ENCODE measurements at regions not wholly inside any gene's neighbourhood (a gene's known extent, or its start where the extent isn't known, plus 50 kb on each side); places are given as distances from the start of the nearest gene placed in this dataset.

- ATAC-seq: no peak
These were observed 69.7 kb upstream of the LY86 start for GRCh38 chr6:6518631-6519427.

GRCh38 chr6:6521961-6522482 lies 66.5 kb upstream of the LY86 start:
- no peak for ATAC-seq
- TF ChIP-seq ISL1 (CRISPR knock-in tag; IDR thresholded peaks at IDR 0.05): no peak
- no peak for TF ChIP-seq ESRRG (CRISPR knock-in tag; IDR thresholded peaks at IDR 0.05)
- no peak for TF ChIP-seq TCF4 (CRISPR knock-in tag; IDR thresholded peaks at IDR 0.05; ENCODE audit: borderline replicate concordance)
- no peak for TF ChIP-seq ZNF70 (CRISPR knock-in tag; IDR thresholded peaks at IDR 0.05)
- TF ChIP-seq CSDC2 (CRISPR knock-in tag; IDR thresholded peaks at IDR 0.05): no peak
- no peak for TF ChIP-seq ZFP30 (CRISPR knock-in tag; IDR thresholded peaks at IDR 0.05)
- no peak for TF ChIP-seq ZNF565 (CRISPR knock-in tag; conservative IDR thresholded peaks at IDR 0.05; ENCODE audit: low read depth)
- TF ChIP-seq CREB5 (CRISPR knock-in tag; IDR thresholded peaks at IDR 0.05; ENCODE audit: low read depth): no peak
- TF ChIP-seq RARB (CRISPR knock-in tag; IDR thresholded peaks at IDR 0.05): no peak

More at GRCh38 chr6:6518631-6519427, 69.7 kb upstream of the LY86 start:
- TF ChIP-seq OSR1 (CRISPR knock-in tag; IDR thresholded peaks at IDR 0.05) (no peak), RARB (CRISPR knock-in tag; IDR thresholded peaks at IDR 0.05) (no peak), POU6F1 (CRISPR knock-in tag; IDR thresholded peaks at IDR 0.05; ENCODE audit: borderline replicate concordance, low read depth) (no peak), GLIS3 (CRISPR knock-in tag; IDR thresholded peaks at IDR 0.05) (no peak), ZFP3 (CRISPR knock-in tag; IDR thresholded peaks at IDR 0.05) (no peak), CSRNP3 (CRISPR knock-in tag; IDR thresholded peaks at IDR 0.05) (no peak), ZC3H10 (CRISPR knock-in tag; IDR thresholded peaks at IDR 0.05) (no peak), ZNF565 (CRISPR knock-in tag; conservative IDR thresholded peaks at IDR 0.05; ENCODE audit: low read depth) (no peak), ESRRG (CRISPR knock-in tag; IDR thresholded peaks at IDR 0.05) (no peak), PPARA (CRISPR knock-in tag; IDR thresholded peaks at IDR 0.05; ENCODE audit: borderline replicate concordance) (no peak), TOX (CRISPR knock-in tag; IDR thresholded peaks at IDR 0.05; ENCODE audit: borderline replicate concordance) (no peak), ZFP30 (CRISPR knock-in tag; IDR thresholded peaks at IDR 0.05) (no peak), CSDC2 (CRISPR knock-in tag; IDR thresholded peaks at IDR 0.05) (no peak), BACH2 (CRISPR knock-in tag; IDR thresholded peaks at IDR 0.05; ENCODE audit: borderline replicate concordance) (no peak), ZNF70 (CRISPR knock-in tag; IDR thresholded peaks at IDR 0.05) (no peak), ARNTL (CRISPR knock-in tag; IDR thresholded peaks at IDR 0.05; ENCODE audit: borderline replicate concordance, low read depth) (no peak), PATZ1 (CRISPR knock-in tag; IDR thresholded peaks at IDR 0.05; ENCODE audit: borderline replicate concordance) (no peak), TCF4 (CRISPR knock-in tag; IDR thresholded peaks at IDR 0.05; ENCODE audit: borderline replicate concordance) (no peak), TSHZ2 (CRISPR knock-in tag; IDR thresholded peaks at IDR 0.05) (no peak)
